HCT116 (cell line): ENCODE measurements at regions not wholly inside any gene's neighbourhood (a gene's known extent, or its start where the extent isn't known, plus 50 kb on each side); places are given as distances from the start of the nearest gene placed in this dataset.
"Not testable (repeated sequence)": the region's sequence is repeated elsewhere in the genome, so short reads cannot be mapped to it uniquely, and the experiment has no call there.

Source experiments
- ATAC-seq: fragments of 200-7000 bp; cut with Tn5 transposase; 2 replicates; pipeline ENCODE4 v1.9.1; 2020; ENCODE audit warnings: mild to moderate bottlenecking, moderate library complexity
- BruUV-seq: library from RNA; stranded (reverse); fragments of 400-500 nt; replicated peaks from 2 replicates; lab custom pipeline; 2021; lab: Mats Ljungman, UMichigan
- CTCF ChIA-PET: fragments of 300-600 bp; sonication (Branson Sonifier 250); formaldehyde crosslinking; loops from one replicate; lab custom pipeline; 2021; ENCODE audit warnings: antibody characterized with exemption; lab: Charles Lee
- POLR2A ChIA-PET: fragments of 300-600, 350-600 bp; sonication (Branson Sonifier 250); formaldehyde crosslinking; loops from one replicate; lab custom pipeline; 2021; ENCODE audit warnings: antibody characterized with exemption; lab: Charles Lee
- RAD21 ChIA-PET, 2 experiments: fragments of 300-600 bp; sonication (Branson Sonifier 250); formaldehyde crosslinking; loops; one replicate each; lab custom pipeline; 2023; ENCODE audit warnings: low total read pairs in 2 of 2; ENCODE audit not compliant: uncharacterized antibody in 2 of 2, unreplicated experiment in 2 of 2, low non-redundant PET in 1 of 2; lab: Charles Lee
- DNase-seq: peaks from one replicate; pipeline ENCODE4 v3.0.0-alpha.2; 2010; ENCODE audit warnings: low read depth, low spot score
- H2AFZ ChIP-seq: fragments of 200-600 bp; shearing (Covaris generic), sonication (generic); 2 replicates; pipeline ENCODE4 v1.6.1; 2017; ENCODE audit warnings: low read depth, mixed run types, mixed read lengths, antibody characterized with exemption, low read length; ENCODE audit not compliant: poor library complexity, severe bottlenecking
- H3K27ac ChIP-seq: 2 replicates; pipeline ENCODE4 v1.5.1; 2012; ENCODE audit warnings: low read depth, low read length
- H3K27me3 ChIP-seq: fragments of 200-600 bp; sonication (generic); 2 replicates; pipeline ENCODE4 v1.6.1; 2016; ENCODE audit warnings: mixed run types, low read length, mixed read lengths; ENCODE audit not compliant: insufficient read depth
- H3K36me3 ChIP-seq, 2 experiments: fragments of 200-500 bp in 1 of 2; fragments of 200-600 bp in 1 of 2; sonication (Bioruptor generic) in 1 of 2; sonication (generic) in 1 of 2; 2 replicates each; pipeline versions ENCODE4 v1.5.1 to v1.6.1; 2014 to 2016; ENCODE audit warnings: low read length in 2 of 2, inconsistent platforms in 1 of 2, mixed read lengths in 1 of 2, mixed run types in 1 of 2; ENCODE audit not compliant: insufficient read depth in 2 of 2, control insufficient read depth in 1 of 2
- H3K4me1 ChIP-seq, 2 experiments: fragments of 200-600 bp in 1 of 2; sonication (generic) in 1 of 2; 2 replicates each; pipeline versions ENCODE4 v1.5.1 to v1.6.1; 2012 to 2017; ENCODE audit warnings: low read length in 2 of 2, inconsistent platforms in 1 of 2, mild to moderate bottlenecking in 1 of 2, mixed read lengths in 1 of 2, mixed run types in 1 of 2, moderate library complexity in 1 of 2; ENCODE audit not compliant: insufficient read depth in 2 of 2, control insufficient read depth in 1 of 2
- H3K4me2 ChIP-seq: fragments of 200-600 bp; sonication (generic); 2 replicates; pipeline ENCODE4 v1.6.1; 2017; ENCODE audit warnings: mixed run types, low read length, mixed read lengths
- H3K4me3 ChIP-seq, 2 experiments: fragments of 200-600 bp in 1 of 2; sonication (generic) in 1 of 2; replicated peaks in 1 of 2; 2 replicates each; pipeline ENCODE4 v1.5.1; 2011 to 2016; ENCODE audit warnings: low read length in 2 of 2, control low read depth in 1 of 2, low read depth in 1 of 2, mild to moderate bottlenecking in 1 of 2, mixed read lengths in 1 of 2, mixed run types in 1 of 2
- H3K79me2 ChIP-seq: fragments of 200-600 bp; sonication (generic); 2 replicates; pipeline ENCODE4 v1.6.1; 2017; ENCODE audit warnings: mild to moderate bottlenecking, mixed run types, low read length, moderate library complexity, mixed read lengths; ENCODE audit not compliant: insufficient read depth
- H3K9ac ChIP-seq: fragments of 200-600 bp; sonication (generic); 2 replicates; pipeline ENCODE4 v1.6.1; 2016; ENCODE audit warnings: low read length, mixed read lengths
- H3K9me2 ChIP-seq: fragments of 200-600 bp; sonication (generic), shearing (Covaris generic); 2 replicates; pipeline ENCODE4 v1.6.1; 2017; ENCODE audit warnings: mixed run types, mild to moderate bottlenecking, moderate library complexity; ENCODE audit not compliant: insufficient read depth
- H3K9me3 ChIP-seq, 2 experiments: fragments of 200-500 bp in 1 of 2; fragments of 200-600 bp in 1 of 2; sonication (Bioruptor generic) in 1 of 2; sonication (generic) in 1 of 2; 2 replicates each; pipeline ENCODE4 v1.6.1; 2014 to 2017; ENCODE audit warnings: low read length in 2 of 2, mixed read lengths in 2 of 2, inconsistent platforms in 1 of 2, low read depth in 1 of 2, mild to moderate bottlenecking in 1 of 2, mixed run types in 1 of 2, moderate library complexity in 1 of 2; ENCODE audit not compliant: control insufficient read depth in 1 of 2, insufficient read depth in 1 of 2
- H4K20me1 ChIP-seq: fragments of 200-600 bp; sonication (generic), shearing (Covaris generic); 2 replicates; pipeline ENCODE4 v1.6.1; 2017; ENCODE audit warnings: mixed run types, mild to moderate bottlenecking, moderate library complexity; ENCODE audit not compliant: insufficient read depth
- CBX3 ChIP-seq: IDR thresholded peaks from 2 replicates; pipeline ENCODE4 v1.6.1; 2012; ENCODE audit warnings: low read depth
- CEBPB ChIP-seq: IDR thresholded peaks from 2 replicates; pipeline ENCODE4 v1.6.1; 2012; ENCODE audit warnings: low read depth
- ELF1 ChIP-seq: IDR thresholded peaks from 2 replicates; pipeline ENCODE4 v1.6.1; 2012; ENCODE audit warnings: low read depth, borderline replicate concordance
- EZH2phosphoT487 ChIP-seq: fragments of 200-600 bp; IDR thresholded peaks from 2 replicates; pipeline ENCODE4 v1.6.1; 2018; ENCODE audit warnings: antibody characterized with exemption, borderline replicate concordance
- JUND ChIP-seq: IDR thresholded peaks from 2 replicates; pipeline ENCODE4 v1.6.1; 2012
- POLR2AphosphoS5 ChIP-seq: IDR thresholded peaks from 2 replicates; pipeline ENCODE4 v1.6.1; 2011; ENCODE audit warnings: mild to moderate bottlenecking, low read depth, low read length, moderate library complexity
- YY1 ChIP-seq: IDR thresholded peaks from 2 replicates; pipeline ENCODE4 v1.6.1; 2011; ENCODE audit warnings: low read length, low read depth, moderate library complexity, mild to moderate bottlenecking; ENCODE audit not compliant: insufficient replicate concordance; ENCODE audit errors: extremely low read depth
- intact Hi-C: fragments of 100-400 bp; cut with micrococcal nuclease; formaldehyde crosslinking; loops from 2 replicates; pipeline ENCODE4 v1.10.0; 2022
- TF ChIP-seq, protein P1 (sequence below): IDR thresholded peaks from 2 replicates; pipeline ENCODE4 v1.6.1; 2012; ENCODE audit warnings: low read depth
- TF ChIP-seq, protein P2 (sequence below): IDR thresholded peaks from 2 replicates; pipeline ENCODE4 v1.6.1; 2012
- TF ChIP-seq, protein P3 (sequence below), 3 experiments: fragments of 200-600 bp in 1 of 3; sonication (generic) in 1 of 3; IDR thresholded peaks in 2 of 3; conservative IDR thresholded peaks in 1 of 3; 2 replicates each; pipeline ENCODE4 v1.5.1; 2012 to 2017; ENCODE audit warnings: low read depth in 2 of 3, low read length in 2 of 3, antibody characterized with exemption in 1 of 3, borderline replicate concordance in 1 of 3, control low read depth in 1 of 3, mild to moderate bottlenecking in 1 of 3, mixed read lengths in 1 of 3, mixed run types in 1 of 3, moderate library complexity in 1 of 3; ENCODE audit not compliant: insufficient read depth in 1 of 3
- TF ChIP-seq, protein P4 (sequence below): IDR thresholded peaks from 2 replicates; pipeline ENCODE4 v1.6.1; 2012

DNA sequence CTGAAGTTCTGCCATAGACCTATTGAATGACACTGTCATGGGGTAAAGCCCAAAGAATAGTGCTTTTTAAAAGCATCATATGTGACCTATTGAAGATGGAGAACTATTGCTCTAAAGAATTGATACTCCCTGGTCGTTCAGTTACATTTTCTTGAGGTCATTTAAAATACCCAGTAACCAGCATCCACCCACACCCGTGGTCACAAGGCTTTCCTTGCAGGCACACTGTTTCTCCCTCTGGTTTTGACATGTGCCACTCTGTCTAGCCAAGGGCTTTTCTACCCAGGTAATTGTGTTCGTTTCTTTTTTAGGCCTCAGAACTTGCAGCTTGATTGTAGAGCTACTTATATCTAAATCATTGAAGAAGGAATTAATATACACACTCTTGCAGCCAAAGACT is 68.3 kb upstream of the LYZL2 start:
- Histone ChIP-seq H3K27me3 (no peaks in the 10 kb centered on the region), H3K4me2 (no peak overlapping the region), H3K9ac (no peak overlapping the region), H4K20me1 (no peaks in the 10 kb centered on the region), H3K4me3 (no peak overlapping the region), H3K36me3 (no peaks in the 10 kb centered on the region), H3K9me2 (no peaks in the 10 kb centered on the region), H3K9me3 (no peaks in the 10 kb centered on the region), H3K4me1 (peaks cover 8 to 35% of the 10 kb centered on the region in 2 experiments; a peak in 3 of 4 replicates), H3K27ac (no peak overlapping the region), H3K79me2 (no peaks in the 10 kb centered on the region), H2AFZ (no peak overlapping the region)
- BruUV-seq = no TSS peak
- ATAC-seq = no peak
- intact Hi-C loops = no loop called here
- POLR2A ChIA-PET = no interaction called here
- TF ChIP-seq CBX3 = no peak
- no peak for TF ChIP-seq CEBPB
- TF ChIP-seq, protein P1, sequence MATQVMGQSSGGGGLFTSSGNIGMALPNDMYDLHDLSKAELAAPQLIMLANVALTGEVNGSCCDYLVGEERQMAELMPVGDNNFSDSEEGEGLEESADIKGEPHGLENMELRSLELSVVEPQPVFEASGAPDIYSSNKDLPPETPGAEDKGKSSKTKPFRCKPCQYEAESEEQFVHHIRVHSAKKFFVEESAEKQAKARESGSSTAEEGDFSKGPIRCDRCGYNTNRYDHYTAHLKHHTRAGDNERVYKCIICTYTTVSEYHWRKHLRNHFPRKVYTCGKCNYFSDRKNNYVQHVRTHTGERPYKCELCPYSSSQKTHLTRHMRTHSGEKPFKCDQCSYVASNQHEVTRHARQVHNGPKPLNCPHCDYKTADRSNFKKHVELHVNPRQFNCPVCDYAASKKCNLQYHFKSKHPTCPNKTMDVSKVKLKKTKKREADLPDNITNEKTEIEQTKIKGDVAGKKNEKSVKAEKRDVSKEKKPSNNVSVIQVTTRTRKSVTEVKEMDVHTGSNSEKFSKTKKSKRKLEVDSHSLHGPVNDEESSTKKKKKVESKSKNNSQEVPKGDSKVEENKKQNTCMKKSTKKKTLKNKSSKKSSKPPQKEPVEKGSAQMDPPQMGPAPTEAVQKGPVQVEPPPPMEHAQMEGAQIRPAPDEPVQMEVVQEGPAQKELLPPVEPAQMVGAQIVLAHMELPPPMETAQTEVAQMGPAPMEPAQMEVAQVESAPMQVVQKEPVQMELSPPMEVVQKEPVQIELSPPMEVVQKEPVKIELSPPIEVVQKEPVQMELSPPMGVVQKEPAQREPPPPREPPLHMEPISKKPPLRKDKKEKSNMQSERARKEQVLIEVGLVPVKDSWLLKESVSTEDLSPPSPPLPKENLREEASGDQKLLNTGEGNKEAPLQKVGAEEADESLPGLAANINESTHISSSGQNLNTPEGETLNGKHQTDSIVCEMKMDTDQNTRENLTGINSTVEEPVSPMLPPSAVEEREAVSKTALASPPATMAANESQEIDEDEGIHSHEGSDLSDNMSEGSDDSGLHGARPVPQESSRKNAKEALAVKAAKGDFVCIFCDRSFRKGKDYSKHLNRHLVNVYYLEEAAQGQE = no peak
- TF ChIP-seq, protein P2, sequence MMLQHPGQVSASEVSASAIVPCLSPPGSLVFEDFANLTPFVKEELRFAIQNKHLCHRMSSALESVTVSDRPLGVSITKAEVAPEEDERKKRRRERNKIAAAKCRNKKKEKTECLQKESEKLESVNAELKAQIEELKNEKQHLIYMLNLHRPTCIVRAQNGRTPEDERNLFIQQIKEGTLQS = no peak
- TF ChIP-seq ELF1 = no peak
- no peak for TF ChIP-seq JUND
- no peak for TF ChIP-seq EZH2phosphoT487
- TF ChIP-seq, protein P3, sequence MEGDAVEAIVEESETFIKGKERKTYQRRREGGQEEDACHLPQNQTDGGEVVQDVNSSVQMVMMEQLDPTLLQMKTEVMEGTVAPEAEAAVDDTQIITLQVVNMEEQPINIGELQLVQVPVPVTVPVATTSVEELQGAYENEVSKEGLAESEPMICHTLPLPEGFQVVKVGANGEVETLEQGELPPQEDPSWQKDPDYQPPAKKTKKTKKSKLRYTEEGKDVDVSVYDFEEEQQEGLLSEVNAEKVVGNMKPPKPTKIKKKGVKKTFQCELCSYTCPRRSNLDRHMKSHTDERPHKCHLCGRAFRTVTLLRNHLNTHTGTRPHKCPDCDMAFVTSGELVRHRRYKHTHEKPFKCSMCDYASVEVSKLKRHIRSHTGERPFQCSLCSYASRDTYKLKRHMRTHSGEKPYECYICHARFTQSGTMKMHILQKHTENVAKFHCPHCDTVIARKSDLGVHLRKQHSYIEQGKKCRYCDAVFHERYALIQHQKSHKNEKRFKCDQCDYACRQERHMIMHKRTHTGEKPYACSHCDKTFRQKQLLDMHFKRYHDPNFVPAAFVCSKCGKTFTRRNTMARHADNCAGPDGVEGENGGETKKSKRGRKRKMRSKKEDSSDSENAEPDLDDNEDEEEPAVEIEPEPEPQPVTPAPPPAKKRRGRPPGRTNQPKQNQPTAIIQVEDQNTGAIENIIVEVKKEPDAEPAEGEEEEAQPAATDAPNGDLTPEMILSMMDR (IDR thresholded peaks at IDR 0.05 in 2 of 3, conservative IDR thresholded peaks at IDR 0.05 in 1 of 3; ENCODE audit: borderline replicate concordance in 1 of 3, insufficient read depth in 1 of 3, low read depth in 2 of 3, low read length in 2 of 3) = no peak
- TF ChIP-seq YY1 = no peak
- TF ChIP-seq, protein P4, sequence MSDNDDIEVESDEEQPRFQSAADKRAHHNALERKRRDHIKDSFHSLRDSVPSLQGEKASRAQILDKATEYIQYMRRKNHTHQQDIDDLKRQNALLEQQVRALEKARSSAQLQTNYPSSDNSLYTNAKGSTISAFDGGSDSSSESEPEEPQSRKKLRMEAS = no peak
- no peak for TF ChIP-seq POLR2AphosphoS5
- CTCF ChIA-PET = interaction anchor here (0.9 to 2.5 kb wide), 4 partner anchors 10 to 27 kb away, joined by 3 to 12 read pairs (median 5); no protein-coding TSS in a partner anchor
- RAD21 ChIA-PET = no interaction called here
- no peak for DNase-seq

DNA sequence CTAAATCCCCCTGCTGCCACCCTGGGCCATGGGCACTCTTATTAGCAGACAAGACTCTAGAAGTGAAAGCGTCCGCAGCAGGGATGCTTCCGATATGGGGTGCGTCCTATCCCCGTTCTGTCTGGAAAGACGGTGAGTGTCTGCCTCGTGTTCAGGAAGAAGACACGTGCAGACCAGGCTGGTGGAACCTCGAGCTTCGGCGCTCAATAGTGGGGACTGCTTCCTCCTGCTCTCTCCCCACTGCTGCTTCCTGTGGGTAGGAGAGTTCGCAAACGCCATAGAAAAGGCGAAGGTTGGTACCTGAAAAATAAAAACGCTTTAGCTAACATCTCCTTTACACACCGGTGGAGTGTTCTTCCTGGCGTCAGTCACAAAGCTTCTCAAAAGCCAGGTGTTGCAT is 67.7 kb upstream of the LYZL2 start:
- intact Hi-C loops, DNase-seq, H2AFZ ChIP-seq, H3K4me3 ChIP-seq, H3K27me3 ChIP-seq, H3K4me2 ChIP-seq, H3K79me2 ChIP-seq, H3K9me3 ChIP-seq, H3K9me2 ChIP-seq, RAD21 ChIA-PET, H3K36me3 ChIP-seq, H3K9ac ChIP-seq, POLR2A ChIA-PET, H3K27ac ChIP-seq, H4K20me1 ChIP-seq, BruUV-seq, ATAC-seq: not testable (repeated sequence)
- CTCF ChIA-PET = interaction anchor here (1.2 to 2.5 kb wide), 3 partner anchors 10 to 27 kb away, joined by 4 to 12 read pairs (median 6); no protein-coding TSS in a partner anchor
- H3K4me1 ChIP-seq = peaks cover 8 to 31% of the 10 kb centered on the region in 2 experiments; a peak in 3 of 4 replicates
